ENCODE measurements at regions not wholly inside any gene's neighbourhood (a gene's known extent, or its start where the extent isn't known, plus 50 kb on each side); places are given as distances from the start of the nearest gene placed in this dataset.

DNA sequence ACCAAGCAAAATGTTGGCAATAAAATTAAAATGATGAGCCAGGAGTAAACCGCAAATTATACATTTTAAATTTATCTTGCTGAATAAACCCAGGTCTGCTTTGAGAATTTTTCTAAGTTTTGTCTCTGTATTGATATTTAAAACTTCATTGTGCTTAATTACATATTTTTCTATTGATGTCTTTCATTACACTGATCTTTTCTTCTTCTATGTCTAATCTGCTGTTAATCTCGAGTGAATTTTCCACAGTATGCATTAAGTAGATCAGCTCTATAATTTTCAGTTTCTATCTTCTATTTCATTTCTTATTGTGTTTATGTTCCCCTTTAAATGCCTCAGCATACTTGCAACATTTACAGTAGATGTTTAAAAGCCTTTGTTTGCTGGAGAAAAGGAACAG is 918.7 kb downstream of the FAT4 start:
- TF ChIP-seq EZH2phosphoT487 (IDR thresholded peaks at IDR 0.05; ENCODE audit: insufficient read depth, low read depth), result no peak
- no peak for TF ChIP-seq EZH2 (IDR thresholded peaks at IDR 0.05; ENCODE audit: insufficient read depth, poor library complexity, severe bottlenecking)

Measured in GM23248 (cell line).